Ectodermal cell (in vitro differentiated cells): ENCODE measurements at regions not wholly inside any gene's neighbourhood (a gene's known extent, or its start where the extent isn't known, plus 50 kb on each side); places are given as distances from the start of the nearest gene placed in this dataset.

ENCODE experiments used
- H3K27ac ChIP-seq: 2 replicates; pipeline ENCODE4 v1.7.0; 2013; ENCODE audit warnings: mild to moderate bottlenecking, low read depth, low read length; ENCODE audit not compliant: insufficient read depth, poor library complexity, severe bottlenecking
- H3K27me3 ChIP-seq: 2 replicates; pipeline ENCODE4 v1.7.0; 2013; ENCODE audit warnings: mild to moderate bottlenecking, low read length; ENCODE audit not compliant: insufficient read depth, control insufficient read depth, poor library complexity, severe bottlenecking
- H3K36me3 ChIP-seq: one replicate; pipeline ENCODE4 v1.7.0; 2013; ENCODE audit warnings: low read length; ENCODE audit not compliant: control insufficient read depth, insufficient read depth
- H3K4me1 ChIP-seq: one replicate; pipeline ENCODE4 v1.7.0; 2013; ENCODE audit warnings: low read length; ENCODE audit not compliant: control insufficient read depth, insufficient read depth
- H3K4me3 ChIP-seq: 2 replicates; pipeline ENCODE4 v1.7.0; 2013; ENCODE audit warnings: low read depth, low read length, control low read depth; ENCODE audit not compliant: insufficient read depth
- H3K9me3 ChIP-seq: 2 replicates; pipeline ENCODE4 v1.7.0; 2013; ENCODE audit warnings: mild to moderate bottlenecking, low read length, moderate library complexity; ENCODE audit not compliant: control insufficient read depth
- WGBS, 2 experiments: methylation state at CpG; one replicate each; pipeline ENCODE4 v1.1.7; 2013; ENCODE audit warnings: missing lambda C conversion rate in 2 of 2; 5-methylcytosine and 5-hydroxymethylcytosine counted together

- Histone ChIP-seq H3K9me3 (no peaks in the 10 kb centered on the region), H3K36me3 (no peaks in the 10 kb centered on the region), H3K27ac (no peak overlapping the region), H3K4me1 (no peaks in the 10 kb centered on the region), H3K4me3 (no peak overlapping the region), H3K27me3 (no peaks in the 10 kb centered on the region)
- 90 to 92% methylated on average over 1 of the region's 1 CpG for WGBS, 2 experiments
Observed at GRCh38 chr4:12701384-12701783, 782.8 kb downstream of the RAB28 start.

- Histone ChIP-seq H3K27ac (no peak overlapping the region), H3K4me3 (no peak overlapping the region), H3K36me3 (no peaks in the 10 kb centered on the region), H3K4me1 (no peaks in the 10 kb centered on the region), H3K9me3 (no peaks in the 10 kb centered on the region), H3K27me3 (no peaks in the 10 kb centered on the region)
- whole genome bisulfite sequencing, 2 experiments: 76 to 85% methylated on average over 1 to 2 of the region's 2 CpGs
Observed at GRCh38 chr4:12697970-12698369, 786.2 kb downstream of the RAB28 start.

GRCh38 chr4:12692815-12693214, 791.3 kb downstream of the RAB28 start:
- no peaks in the 10 kb centered on the region for H3K4me1 ChIP-seq
- no peak overlapping the region for H3K4me3 ChIP-seq
- WGBS, 2 experiments: 88 to 90% methylated on average over 1 of the region's 2 CpGs
- H3K27me3 ChIP-seq: no peaks in the 10 kb centered on the region
- no peak overlapping the region for H3K27ac ChIP-seq
- no peaks in the 10 kb centered on the region for H3K9me3 ChIP-seq
- H3K36me3 ChIP-seq: no peaks in the 10 kb centered on the region

GRCh38 chr4:12691168-12691567, 793.0 kb downstream of the RAB28 start:
- no peaks in the 10 kb centered on the region for H3K36me3 ChIP-seq
- H3K4me1 ChIP-seq: no peaks in the 10 kb centered on the region
- no peak overlapping the region for H3K27ac ChIP-seq
- H3K27me3 ChIP-seq: no peaks in the 10 kb centered on the region
- H3K9me3 ChIP-seq: no peaks in the 10 kb centered on the region
- H3K4me3 ChIP-seq: no peak overlapping the region

- no peaks in the 10 kb centered on the region for H3K27me3 ChIP-seq
- H3K27ac ChIP-seq: no peak overlapping the region
- H3K36me3 ChIP-seq: no peaks in the 10 kb centered on the region
- no peak overlapping the region for H3K4me3 ChIP-seq
- 92 to 100% methylated on average over 1 to 2 of the region's 2 CpGs for WGBS, 2 experiments
- no peaks in the 10 kb centered on the region for H3K4me1 ChIP-seq
- H3K9me3 ChIP-seq: no peaks in the 10 kb centered on the region
Observed at GRCh38 chr4:12689457-12689856, 794.7 kb downstream of the RAB28 start.

GRCh38 chr4:12679217-12679616, 804.9 kb downstream of the RAB28 start:
- Histone ChIP-seq H3K9me3 (no peaks in the 10 kb centered on the region), H3K4me1 (no peaks in the 10 kb centered on the region), H3K36me3 (no peaks in the 10 kb centered on the region), H3K4me3 (no peak overlapping the region), H3K27ac (no peak overlapping the region), H3K27me3 (no peaks in the 10 kb centered on the region)
- 60 to 70% methylated on average over 2 of the region's 2 CpGs for WGBS, 2 experiments

- Histone ChIP-seq H3K4me3 (no peak overlapping the region), H3K36me3 (no peaks in the 10 kb centered on the region), H3K9me3 (peaks cover 3% of the 10 kb centered on the region), H3K4me1 (no peaks in the 10 kb centered on the region), H3K27me3 (no peaks in the 10 kb centered on the region), H3K27ac (no peak overlapping the region)
Observed at GRCh38 chr4:12674184-12674583, 810.0 kb downstream of the RAB28 start.

- H3K4me3 ChIP-seq: no peak overlapping the region
- H3K36me3 ChIP-seq: no peaks in the 10 kb centered on the region
- no peaks in the 10 kb centered on the region for H3K27me3 ChIP-seq
- WGBS, 2 experiments: 91 to 94% methylated on average over 2 to 3 of the region's 4 CpGs
- H3K27ac ChIP-seq: no peak overlapping the region
- peaks cover 3% of the 10 kb centered on the region for H3K9me3 ChIP-seq
- no peaks in the 10 kb centered on the region for H3K4me1 ChIP-seq
Observed at GRCh38 chr4:12672303-12672702, 811.8 kb downstream of the RAB28 start.

GRCh38 chr4:12658146-12658545, 826.0 kb downstream of the RAB28 start:
- Histone ChIP-seq H3K27me3 (no peaks in the 10 kb centered on the region), H3K36me3 (no peaks in the 10 kb centered on the region), H3K9me3 (no peaks in the 10 kb centered on the region), H3K27ac (peak overlapping the region; percentile 36), H3K4me1 (no peaks in the 10 kb centered on the region), H3K4me3 (no peak overlapping the region)
- 67 to 76% methylated on average over 2 of the region's 2 CpGs for WGBS, 2 experiments

- Histone ChIP-seq H3K4me3 (no peak overlapping the region), H3K27me3 (no peaks in the 10 kb centered on the region), H3K4me1 (no peaks in the 10 kb centered on the region), H3K9me3 (no peaks in the 10 kb centered on the region), H3K27ac (no peak overlapping the region), H3K36me3 (no peaks in the 10 kb centered on the region)
- WGBS, 2 experiments: 87 to 88% methylated on average over 3 of the region's 3 CpGs
Observed at GRCh38 chr4:12651876-12652275, 832.3 kb downstream of the RAB28 start.

GRCh38 chr4:12645732-12646131, 838.4 kb downstream of the RAB28 start:
- H3K27ac ChIP-seq: no peak overlapping the region
- H3K36me3 ChIP-seq: no peaks in the 10 kb centered on the region
- H3K4me3 ChIP-seq: no peak overlapping the region
- no peaks in the 10 kb centered on the region for H3K9me3 ChIP-seq
- H3K4me1 ChIP-seq: no peaks in the 10 kb centered on the region
- no peaks in the 10 kb centered on the region for H3K27me3 ChIP-seq
